B cell (primary cell): ENCODE measurements at regions not wholly inside any gene's neighbourhood (a gene's known extent, or its start where the extent isn't known, plus 50 kb on each side); places are given as distances from the start of the nearest gene placed in this dataset.

ENCODE experiments used
- ATAC-seq: fragments of 200-7000 bp; cut with Tn5 transposase; one replicate; pipeline ENCODE4 v1.10.0; 2021; ENCODE audit warnings: low read depth, mild to moderate bottlenecking, moderate number of reproducible peaks, moderate library complexity
- CTCF ChIA-PET: fragments of 350-600 bp; sonication (Branson Sonifier 250); formaldehyde crosslinking; loops from one replicate; lab custom pipeline; 2021; ENCODE audit warnings: antibody characterized with exemption, inconsistent platforms; lab: Charles Lee
- POLR2A ChIA-PET: fragments of 350-600 bp; sonication (Branson Sonifier 250); formaldehyde crosslinking; loops from one replicate; lab custom pipeline; 2021; ENCODE audit warnings: antibody characterized with exemption; lab: Charles Lee
- DNase-seq: peaks from one replicate; pipeline ENCODE4 v3.0.0; 2013
- H2AFZ ChIP-seq: 2 replicates; pipeline ENCODE4 v1.6.1; 2012; ENCODE audit warnings: mild to moderate bottlenecking, low read depth, low read length; ENCODE audit not compliant: insufficient read depth, poor library complexity, severe bottlenecking
- H3K27ac ChIP-seq, 2 donors: 1 replicate in 1 of 2; 2 replicates in 1 of 2; pipeline ENCODE4 v1.5.1; 2012 to 2013; ENCODE audit warnings: low read length in 2 of 2, mild to moderate bottlenecking in 2 of 2, moderate library complexity in 1 of 2
- H3K27me3 ChIP-seq, 4 experiments: fragments of 200-600 bp in 1 of 4; sonication (generic) in 1 of 4; replicated peaks in 1 of 4; 1 replicate in 2 of 4; 2 replicates in 2 of 4; pipeline versions ENCODE4 v1.6.1 to v1.7.0; 2013 to 2016; ENCODE audit warnings: low read length in 3 of 4, mild to moderate bottlenecking in 2 of 4, mixed read lengths in 1 of 4, moderate library complexity in 1 of 4; ENCODE audit not compliant: insufficient read depth in 4 of 4, control insufficient read depth in 3 of 4; ENCODE audit errors: control extremely low read depth in 1 of 4
- H3K36me3 ChIP-seq, 2 experiments: replicated peaks in 1 of 2; 1 replicate in 1 of 2; 2 replicates in 1 of 2; pipeline versions ENCODE4 v1.6.1 to v1.7.1; 2013; ENCODE audit warnings: low read length in 1 of 2; ENCODE audit not compliant: insufficient read depth in 2 of 2, control insufficient read depth in 1 of 2; ENCODE audit errors: control extremely low read depth in 1 of 2, extremely low read depth in 1 of 2
- H3K4me1 ChIP-seq, 2 donors: fragments of 200-600 bp in 1 of 2; sonication (generic) in 1 of 2; 1 replicate in 1 of 2; 2 replicates in 1 of 2; pipeline versions ENCODE4 v1.5.1 to v1.6.1; 2013 to 2017; ENCODE audit warnings: low read length in 2 of 2; ENCODE audit not compliant: control insufficient read depth in 2 of 2, insufficient read depth in 2 of 2
- H3K4me2 ChIP-seq: replicated peaks from 2 replicates; pipeline ENCODE3; 2012; ENCODE audit warnings: mild to moderate bottlenecking, low read depth, low read length; ENCODE audit not compliant: poor library complexity, severe bottlenecking
- H3K4me3 ChIP-seq, 5 experiments: fragments of 200-600 bp in 1 of 5; sonication (generic) in 1 of 5; 1 replicate in 3 of 5; 2 replicates in 2 of 5; pipeline versions ENCODE4 v1.5.1 to v1.7.0; 2011 to 2016; ENCODE audit warnings: low read length in 4 of 5, mild to moderate bottlenecking in 4 of 5, low read depth in 2 of 5, control low read depth in 1 of 5, moderate library complexity in 1 of 5; ENCODE audit not compliant: insufficient read depth in 1 of 5; ENCODE audit errors: control extremely low read depth in 1 of 5, extremely low read depth in 1 of 5
- H3K79me2 ChIP-seq: fragments of 200-600 bp; sonication (generic); one replicate; pipeline ENCODE4 v1.6.0; 2016; ENCODE audit warnings: low read length; ENCODE audit not compliant: control insufficient read depth, insufficient read depth
- H3K9ac ChIP-seq: fragments of 200-600 bp; sonication (generic); 2 replicates; pipeline ENCODE4 v1.6.1; 2017; ENCODE audit warnings: mild to moderate bottlenecking, low read length, moderate library complexity
- H3K9me3 ChIP-seq, 3 donors: one replicate each; pipeline versions ENCODE4 v1.6.1 to v1.7.1; 2013; ENCODE audit warnings: low read length in 2 of 3; ENCODE audit not compliant: control insufficient read depth in 2 of 3, insufficient read depth in 1 of 3; ENCODE audit errors: control extremely low read depth in 1 of 3
- H4K20me1 ChIP-seq: 2 replicates; pipeline ENCODE4 v1.6.0; 2012; ENCODE audit warnings: mild to moderate bottlenecking, low read length; ENCODE audit not compliant: insufficient read depth, control insufficient read depth, poor library complexity, severe bottlenecking
- H3K27ac Mint-ChIP-seq: one replicate; pipeline ENCODE4 v1.8.0; 2021; ENCODE audit warnings: mixed read lengths
- H3K27me3 Mint-ChIP-seq: one replicate; pipeline ENCODE4 v1.8.0; 2021; ENCODE audit warnings: mixed read lengths
- H3K4me1 Mint-ChIP-seq: one replicate; pipeline ENCODE4 v1.8.0; 2021; ENCODE audit warnings: mixed read lengths
- H3K4me3 Mint-ChIP-seq: one replicate; pipeline ENCODE4 v1.8.0; 2021; ENCODE audit warnings: mixed read lengths
- H3K9me3 Mint-ChIP-seq: one replicate; pipeline ENCODE4 v1.8.0; 2022; ENCODE audit warnings: mixed read lengths; ENCODE audit not compliant: insufficient read depth
- CTCF ChIP-seq: fragments of 200-600 bp; IDR thresholded peaks from one replicate; pipeline ENCODE4 v1.8.0; 2022; ENCODE audit warnings: antibody characterized with exemption, mild to moderate bottlenecking
- EZH2 ChIP-seq: IDR thresholded peaks from 2 replicates; pipeline ENCODE4 v1.6.1; 2012; ENCODE audit warnings: borderline replicate concordance, low read depth, mild to moderate bottlenecking, moderate library complexity, low read length; ENCODE audit not compliant: insufficient read depth, poor library complexity, severe bottlenecking
- WGBS: methylation state at CpG from one replicate; pipeline ENCODE4 v1.1.5; 2013; ENCODE audit warnings: missing lambda C conversion rate; ENCODE audit not compliant: insufficient coverage; 5-methylcytosine and 5-hydroxymethylcytosine counted together
- intact Hi-C: fragments of 100-400 bp; cut with micrococcal nuclease; formaldehyde crosslinking; loops from one replicate; pipeline ENCODE4 v1.10.0; 2022

DNA sequence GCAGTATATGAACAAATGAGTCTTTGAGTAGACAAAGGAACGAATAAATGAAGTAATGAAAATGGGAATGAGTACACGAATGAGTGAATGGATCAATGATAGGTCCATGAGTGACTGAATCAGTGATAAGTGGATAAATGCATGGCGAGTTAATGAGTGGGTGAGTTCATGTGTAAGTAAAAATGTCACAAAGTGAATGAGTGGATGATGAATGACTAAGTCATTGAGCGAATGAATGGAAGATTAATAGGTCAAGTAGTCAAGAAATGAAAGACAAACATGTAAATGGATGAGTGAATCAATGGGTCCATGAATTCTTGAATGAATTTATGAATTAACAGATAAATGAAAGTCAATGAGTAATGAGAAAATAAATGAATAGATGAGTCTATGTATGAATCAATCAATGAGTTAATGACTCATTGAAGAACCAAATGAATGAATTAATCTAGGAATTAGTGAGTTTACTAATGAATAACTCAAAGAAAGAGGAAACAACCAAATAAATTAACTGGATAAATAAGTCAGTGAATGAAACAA, 97.3 kb upstream of the RTL1 start:
- Histone ChIP-seq H3K4me2 (no peak overlapping the region), H3K9me3 (peaks cover 0 to 9% (median 0%) of the 10 kb centered on the region in 3 donors), H4K20me1 (no peaks in the 10 kb centered on the region), H3K4me3 (no peak overlapping the region), H2AFZ (no peak overlapping the region), H3K79me2 (no peaks in the 10 kb centered on the region), H3K36me3 (no peaks in the 10 kb centered on the region), H3K27ac (no peak overlapping the region), H3K4me1 (peaks cover 6 to 11% of the 10 kb centered on the region in 2 donors), H3K9ac (no peak overlapping the region), H3K27me3 (no peaks in the 10 kb centered on the region)
- POLR2A ChIA-PET, result no interaction called here
- H3K9me3 Mint-ChIP-seq, result no peaks in the 10 kb centered on the region
- no peak overlapping the region for H3K4me3 Mint-ChIP-seq
- no peak for ATAC-seq
- intact Hi-C loops, result no loop called here
- 71% methylated on average over 4 of the region's 4 CpGs for WGBS
- peaks cover 3% of the 10 kb centered on the region for H3K27me3 Mint-ChIP-seq
- no peak overlapping the region for H3K27ac Mint-ChIP-seq
- CTCF ChIA-PET, result no interaction called here
- H3K4me1 Mint-ChIP-seq, result peaks cover 2% of the 10 kb centered on the region
- TF ChIP-seq CTCF (no peak), EZH2 (no peak)
- DNase-seq, result no peak

- 89% methylated on average over 9 of the region's 12 CpGs for WGBS
- Histone ChIP-seq H3K27ac (no peak overlapping the region), H3K27me3 (no peaks in the 10 kb centered on the region), H3K4me2 (no peak overlapping the region), H3K9me3 (peaks cover 0 to 9% (median 0%) of the 10 kb centered on the region in 3 donors), H3K79me2 (no peaks in the 10 kb centered on the region), H3K9ac (no peak overlapping the region), H3K4me3 (no peak overlapping the region), H3K4me1 (peaks cover 6 to 18% of the 10 kb centered on the region in 2 donors), H2AFZ (no peak overlapping the region), H3K36me3 (no peaks in the 10 kb centered on the region), H4K20me1 (no peaks in the 10 kb centered on the region)
- TF ChIP-seq CTCF (no peak), EZH2 (no peak)
- ChIA-PET CTCF (no interaction called here), POLR2A (no interaction called here)
- H3K4me1 Mint-ChIP-seq, result peaks cover 6% of the 10 kb centered on the region
- H3K27ac Mint-ChIP-seq, result no peak overlapping the region
- intact Hi-C loops, result no loop called here
- no peak for DNase-seq
- no peak overlapping the region for H3K4me3 Mint-ChIP-seq
- no peak for ATAC-seq
- peaks cover 3% of the 10 kb centered on the region for H3K27me3 Mint-ChIP-seq
- no peaks in the 10 kb centered on the region for H3K9me3 Mint-ChIP-seq
These were observed 98.0 kb upstream of the RTL1 start for GRCh38 chr14:101001311-101002069.
